ENCODE measurements at regions not wholly inside any gene's neighbourhood (a gene's known extent, or its start where the extent isn't known, plus 50 kb on each side); places are given as distances from the start of the nearest gene placed in this dataset.

GRCh38 chrX:14173873-14174272 lies 144.2 kb upstream of the GEMIN8 start:
- no peak overlapping the region for H3K4me3 ChIP-seq (ENCODE audit: low read depth, low read length)
- TF ChIP-seq, protein P1, sequence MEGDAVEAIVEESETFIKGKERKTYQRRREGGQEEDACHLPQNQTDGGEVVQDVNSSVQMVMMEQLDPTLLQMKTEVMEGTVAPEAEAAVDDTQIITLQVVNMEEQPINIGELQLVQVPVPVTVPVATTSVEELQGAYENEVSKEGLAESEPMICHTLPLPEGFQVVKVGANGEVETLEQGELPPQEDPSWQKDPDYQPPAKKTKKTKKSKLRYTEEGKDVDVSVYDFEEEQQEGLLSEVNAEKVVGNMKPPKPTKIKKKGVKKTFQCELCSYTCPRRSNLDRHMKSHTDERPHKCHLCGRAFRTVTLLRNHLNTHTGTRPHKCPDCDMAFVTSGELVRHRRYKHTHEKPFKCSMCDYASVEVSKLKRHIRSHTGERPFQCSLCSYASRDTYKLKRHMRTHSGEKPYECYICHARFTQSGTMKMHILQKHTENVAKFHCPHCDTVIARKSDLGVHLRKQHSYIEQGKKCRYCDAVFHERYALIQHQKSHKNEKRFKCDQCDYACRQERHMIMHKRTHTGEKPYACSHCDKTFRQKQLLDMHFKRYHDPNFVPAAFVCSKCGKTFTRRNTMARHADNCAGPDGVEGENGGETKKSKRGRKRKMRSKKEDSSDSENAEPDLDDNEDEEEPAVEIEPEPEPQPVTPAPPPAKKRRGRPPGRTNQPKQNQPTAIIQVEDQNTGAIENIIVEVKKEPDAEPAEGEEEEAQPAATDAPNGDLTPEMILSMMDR (IDR thresholded peaks at IDR 0.05; ENCODE audit: insufficient read depth, low read length) = no peak
- no peak for DNase-seq (ENCODE audit: low read depth)

- TF ChIP-seq, protein P1 (IDR thresholded peaks at IDR 0.05; ENCODE audit: insufficient read depth, low read length) = no peak
- no peak overlapping the region for H3K4me3 ChIP-seq (ENCODE audit: low read depth, low read length)
- no peak for DNase-seq (ENCODE audit: low read depth)
Measured at GRCh38 chrX:14164828-14165227, 135.1 kb upstream of the GEMIN8 start.

- no peak for DNase-seq (ENCODE audit: low read depth)
- no peak overlapping the region for H3K4me3 ChIP-seq (ENCODE audit: low read depth, low read length)
- TF ChIP-seq, protein P1 (IDR thresholded peaks at IDR 0.05; ENCODE audit: insufficient read depth, low read length) = no peak
Measured at GRCh38 chrX:14125462-14125861, 95.8 kb upstream of the GEMIN8 start.

- TF ChIP-seq, protein P1 (IDR thresholded peaks at IDR 0.05; ENCODE audit: insufficient read depth, low read length) = no peak
- DNase-seq (ENCODE audit: low read depth) = no peak
- H3K4me3 ChIP-seq (ENCODE audit: low read depth, low read length) = no peak overlapping the region
Measured at GRCh38 chrX:14124562-14124961, 94.9 kb upstream of the GEMIN8 start.

GRCh38 chrX:14095702-14096101 lies 66.0 kb upstream of the GEMIN8 start:
- DNase-seq (ENCODE audit: low read depth) = peak; percentile 70
- peak overlapping the region; percentile 40 for H3K4me3 ChIP-seq (ENCODE audit: low read depth, low read length)
- TF ChIP-seq, protein P1 (IDR thresholded peaks at IDR 0.05; ENCODE audit: insufficient read depth, low read length) = peak; percentile 75

GRCh38 chrX:14094191-14094590 lies 64.5 kb upstream of the GEMIN8 start:
- TF ChIP-seq, protein P1 (IDR thresholded peaks at IDR 0.05; ENCODE audit: insufficient read depth, low read length) = no peak
- no peak for DNase-seq (ENCODE audit: low read depth)
- H3K4me3 ChIP-seq (ENCODE audit: low read depth, low read length) = no peak overlapping the region

DNA sequence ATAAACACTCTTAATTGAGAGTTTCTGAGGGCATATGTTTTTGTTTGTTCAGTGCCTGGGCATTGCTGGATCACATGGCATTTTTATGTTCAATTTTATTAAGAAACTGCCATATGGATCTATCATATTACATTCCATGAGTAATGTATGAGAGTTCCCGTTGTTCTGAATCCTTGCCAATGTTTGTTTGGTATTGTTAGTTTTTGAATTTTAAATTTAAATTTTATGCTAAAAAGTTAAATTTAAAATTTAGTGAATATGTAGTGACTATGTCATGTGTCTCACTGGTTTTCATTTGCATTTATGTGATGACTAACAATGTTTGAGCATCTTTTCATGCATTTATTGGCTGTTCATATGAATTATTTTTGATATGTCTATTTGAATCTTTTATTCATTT lies 54.8 kb upstream of the GEMIN8 start:
- H3K4me3 ChIP-seq (ENCODE audit: low read depth, low read length) = no peak overlapping the region
- TF ChIP-seq, protein P1 (IDR thresholded peaks at IDR 0.05; ENCODE audit: insufficient read depth, low read length) = no peak

More for the DNA sequence above, 54.8 kb upstream of the GEMIN8 start:
- no peak for DNase-seq (ENCODE audit: low read depth)
